ENCODE measurements at regions not wholly inside any gene's neighbourhood (a gene's known extent, or its start where the extent isn't known, plus 50 kb on each side); places are given as distances from the start of the nearest gene placed in this dataset.

- DNase-seq (ENCODE audit: low read depth in 1 of 2, low spot score in 2 of 2): no peak
- Histone ChIP-seq H4K91ac (replicated peaks; ENCODE audit: insufficient read length, low read length) (no peak overlapping the region), H4K5ac (ENCODE audit: insufficient read length, low read depth, low read length) (no peak overlapping the region), H3K9ac (replicated peaks in 1 of 4; ENCODE audit: extremely low read depth in 1 of 4, low read depth in 3 of 4, low read length in 3 of 4) (no peak overlapping the region), H4K20me1 (replicated peaks in 1 of 2; ENCODE audit: control insufficient read depth in 1 of 2, insufficient read depth in 2 of 2, low read length in 2 of 2) (no peaks in the 10 kb centered on the region), H3K18ac (ENCODE audit: extremely low read depth, low read length) (no peak overlapping the region), H3K4me3 (ENCODE audit: extremely low read depth in 1 of 4, insufficient read depth in 2 of 4, low read depth in 3 of 4, low read length in 4 of 4) (no peak overlapping the region), H3K27me3 (replicated peaks in 1 of 4; ENCODE audit: control insufficient read depth in 3 of 4, extremely low read depth in 1 of 4, insufficient read depth in 3 of 4, low read length in 3 of 4) (no peaks in the 10 kb centered on the region), H3K23ac (ENCODE audit: insufficient read length) (no peak overlapping the region), H3K4me1 (replicated peaks in 1 of 4; ENCODE audit: control insufficient read depth in 3 of 4, insufficient read depth in 4 of 4, low read length in 3 of 4) (no peaks in the 10 kb centered on the region), H2AK5ac (ENCODE audit: low read depth, low read length) (no peak overlapping the region), H3K56ac (replicated peaks; ENCODE audit: insufficient read length, low read depth, low read length) (no peak overlapping the region), H3K9me3 (ENCODE audit: insufficient read depth in 2 of 2, low read depth in 1 of 2, low read length in 1 of 2) (peaks cover 72 to 88% of the 10 kb centered on the region in 2 experiments), H3K27ac (ENCODE audit: low read depth, low read length) (no peak overlapping the region), H2BK5ac (ENCODE audit: low read depth, low read length) (no peak overlapping the region), H3K4me2 (ENCODE audit: insufficient read depth in 1 of 2, low read depth in 2 of 2, low read length in 2 of 2) (no peak overlapping the region), H2AFZ (ENCODE audit: low read length) (no peak overlapping the region), H2BK120ac (replicated peaks; ENCODE audit: low read depth, low read length) (no peak overlapping the region), H2BK15ac (ENCODE audit: low read length) (no peak overlapping the region), H3K23me2 (ENCODE audit: low read depth, low read length) (no peaks in the 10 kb centered on the region), H2BK20ac (ENCODE audit: low read length) (no peak overlapping the region), H2BK12ac (ENCODE audit: low read depth, low read length) (no peak overlapping the region), H3K79me1 (ENCODE audit: low read depth, low read length) (no peaks in the 10 kb centered on the region), H3K36me3 (ENCODE audit: control insufficient read depth in 2 of 4, insufficient read depth in 4 of 4, low read length in 3 of 4) (no peaks in the 10 kb centered on the region), H4K8ac (ENCODE audit: extremely low read depth, insufficient read depth, low read length) (no peak overlapping the region), H3K4ac (replicated peaks; ENCODE audit: insufficient read length, low read depth, low read length) (no peak overlapping the region), H3K79me2 (ENCODE audit: control insufficient read depth in 1 of 2, insufficient read depth in 2 of 2, low read length in 2 of 2) (no peaks in the 10 kb centered on the region), H3K14ac (ENCODE audit: insufficient read length) (no peak overlapping the region)
- 43% methylated on average over 2 of the region's 3 CpGs; no CpG with 5 or more reads in 1 of the 2 experiments for WGBS, 2 experiments (ENCODE audit: extremely low coverage in 1 of 2, insufficient coverage in 1 of 2, insufficient read length in 1 of 2, insufficient replicate concordance in 2 of 2, low coverage in 1 of 2, low lambda C conversion rate in 2 of 2, missing lambda C conversion rate in 1 of 2)
- CTCF ChIA-PET (ENCODE audit: partially characterized antibody): no interaction called here
- no peak for FAIRE-seq
- POLR2A ChIA-PET (ENCODE audit: partially characterized antibody): no interaction called here
- TF ChIP-seq E2F6 (IDR thresholded peaks at IDR 0.05): no peak
- no peak for TF ChIP-seq JUND (IDR thresholded peaks at IDR 0.05; ENCODE audit: low read length)
- no peak for TF ChIP-seq CBX8 (IDR thresholded peaks at IDR 0.05; ENCODE audit: borderline replicate concordance, low read depth, low read length)
- no peak for TF ChIP-seq SUZ12 (IDR thresholded peaks at IDR 0.05; ENCODE audit: low read length)
- no peak for TF ChIP-seq SIRT6 (IDR thresholded peaks at IDR 0.05; ENCODE audit: low read length)
- no peak for TF ChIP-seq SIX5 (IDR thresholded peaks at IDR 0.05; ENCODE audit: low read depth, low read length)
- no peak for TF ChIP-seq SIN3A (conservative IDR thresholded peaks at IDR 0.05 in 1 of 2, IDR thresholded peaks at IDR 0.05 in 1 of 2; ENCODE audit: low read depth in 1 of 2, low read length in 2 of 2)
- no peak for TF ChIP-seq KDM1A (IDR thresholded peaks at IDR 0.05; ENCODE audit: borderline replicate concordance, low read length)
- no peak for TF ChIP-seq USF2 (IDR thresholded peaks at IDR 0.05; ENCODE audit: low read length)
- no peak for TF ChIP-seq EZH2 (IDR thresholded peaks at IDR 0.05; ENCODE audit: low read depth, low read length, severe bottlenecking)
- no peak for TF ChIP-seq KDM4A (IDR thresholded peaks at IDR 0.05; ENCODE audit: low read depth, low read length, severe bottlenecking)
Measured at GRCh38 chr19:57026476-57026875, 93.3 kb upstream of the USP29 start.
